CD14-positive monocyte (primary cell): ENCODE measurements at regions not wholly inside any gene's neighbourhood (a gene's known extent, or its start where the extent isn't known, plus 50 kb on each side); places are given as distances from the start of the nearest gene placed in this dataset.

Source experiments
- DNase-seq, 3 donors: peaks; one replicate each; pipeline ENCODE4 v3.0.0-alpha.2; 2011 to 2022
- H2AFZ ChIP-seq: 2 replicates; pipeline ENCODE4 v1.6.0; 2012; ENCODE audit warnings: mild to moderate bottlenecking, low read depth, low read length, inconsistent platforms; ENCODE audit not compliant: insufficient read depth, poor library complexity, severe bottlenecking
- H3K27ac ChIP-seq, 2 donors: 1 replicate in 1 of 2; 2 replicates in 1 of 2; pipeline ENCODE4 v1.5.1; 2012 to 2013; ENCODE audit warnings: low read length in 2 of 2, control low read depth in 1 of 2, inconsistent platforms in 1 of 2, low read depth in 1 of 2, mild to moderate bottlenecking in 1 of 2
- H3K27me3 ChIP-seq, 2 donors: one replicate each; pipeline versions ENCODE4 v1.6.0 to v1.6.1; 2011 to 2013; ENCODE audit warnings: low read length in 2 of 2; ENCODE audit not compliant: control insufficient read depth in 2 of 2, insufficient read depth in 2 of 2
- H3K36me3 ChIP-seq, 2 donors: replicated peaks in 1 of 2; 1 replicate in 1 of 2; 2 replicates in 1 of 2; pipeline versions ENCODE4 v1.5.1 to v1.6.1; 2012 to 2013; ENCODE audit warnings: low read length in 2 of 2, control low read depth in 1 of 2, inconsistent platforms in 1 of 2, mild to moderate bottlenecking in 1 of 2; ENCODE audit not compliant: insufficient read depth in 2 of 2, control insufficient read depth in 1 of 2
- H3K4me1 ChIP-seq, 2 donors: 1 replicate in 1 of 2; 2 replicates in 1 of 2; pipeline versions ENCODE4 v1.5.1 to v1.6.1; 2012 to 2013; ENCODE audit warnings: low read length in 2 of 2, control low read depth in 1 of 2, inconsistent platforms in 1 of 2, mild to moderate bottlenecking in 1 of 2, moderate library complexity in 1 of 2; ENCODE audit not compliant: insufficient read depth in 2 of 2, control insufficient read depth in 1 of 2
- H3K4me2 ChIP-seq: replicated peaks from 2 replicates; pipeline ENCODE3; 2012; ENCODE audit warnings: low read length, moderate library complexity, mild to moderate bottlenecking; ENCODE audit not compliant: poor library complexity, severe bottlenecking; ENCODE audit errors: extremely low read depth
- H3K4me3 ChIP-seq, 3 experiments: fragments of 200-600 bp in 1 of 3; sonication (generic) in 1 of 3; replicated peaks in 1 of 3; 1 replicate in 2 of 3; 2 replicates in 1 of 3; pipeline ENCODE4 v1.5.1; 2011 to 2013; ENCODE audit warnings: low read length in 3 of 3, mild to moderate bottlenecking in 3 of 3, control low read depth in 2 of 3, low read depth in 2 of 3, inconsistent platforms in 1 of 3, moderate library complexity in 1 of 3
- H3K79me2 ChIP-seq: 2 replicates; pipeline ENCODE4 v1.6.0; 2012; ENCODE audit warnings: mild to moderate bottlenecking, control low read depth, inconsistent platforms, low read length, moderate library complexity; ENCODE audit not compliant: insufficient read depth
- H3K9ac ChIP-seq: 2 replicates; pipeline ENCODE4 v1.6.0; 2017; ENCODE audit warnings: low read length, mild to moderate bottlenecking; ENCODE audit not compliant: insufficient read depth, poor library complexity, severe bottlenecking
- H3K9me3 ChIP-seq, 2 donors: replicated peaks in 1 of 2; 1 replicate in 1 of 2; 2 replicates in 1 of 2; pipeline versions ENCODE4 v1.5.1 to v1.6.1; 2012 to 2013; ENCODE audit warnings: low read length in 2 of 2, control low read depth in 1 of 2; ENCODE audit not compliant: control insufficient read depth in 1 of 2, insufficient read depth in 1 of 2
- H4K20me1 ChIP-seq: 2 replicates; pipeline ENCODE4 v1.6.0; 2012; ENCODE audit warnings: mild to moderate bottlenecking, low read length, control low read depth, moderate library complexity; ENCODE audit not compliant: insufficient read depth
- H3K27ac Mint-ChIP-seq, 7 donors: one replicate each; pipeline ENCODE4 v1.8.0; 2020; ENCODE audit warnings: mild to moderate bottlenecking in 7 of 7, mixed read lengths in 7 of 7, moderate library complexity in 6 of 7, inconsistent platforms in 2 of 7
- H3K27me3 Mint-ChIP-seq, 3 donors: one replicate each; pipeline ENCODE4 v1.8.0; 2021 to 2022; ENCODE audit warnings: low read depth in 3 of 3, mild to moderate bottlenecking in 3 of 3, mixed read lengths in 3 of 3, moderate library complexity in 3 of 3, inconsistent platforms in 1 of 3
- H3K36me3 Mint-ChIP-seq, 2 donors: one replicate each; pipeline ENCODE4 v1.8.0; 2020; ENCODE audit warnings: mixed read lengths in 2 of 2, inconsistent platforms in 1 of 2, mild to moderate bottlenecking in 1 of 2
- H3K4me1 Mint-ChIP-seq: one replicate; pipeline ENCODE4 v1.8.0; 2020; ENCODE audit warnings: mild to moderate bottlenecking, mixed read lengths
- H3K4me3 Mint-ChIP-seq, 2 donors: one replicate each; pipeline ENCODE4 v1.8.0; 2020; ENCODE audit warnings: mild to moderate bottlenecking in 2 of 2, mixed read lengths in 2 of 2, moderate library complexity in 1 of 2
- H3K9me3 Mint-ChIP-seq, 7 donors: one replicate each; pipeline ENCODE4 v1.8.0; 2020 to 2022; ENCODE audit warnings: mixed read lengths in 7 of 7, mild to moderate bottlenecking in 6 of 7, moderate library complexity in 6 of 7, inconsistent platforms in 2 of 7
- WGBS: methylation state at CpG from one replicate; pipeline ENCODE4 v1.1.5; 2013; ENCODE audit warnings: missing lambda C conversion rate; ENCODE audit not compliant: insufficient coverage; 5-methylcytosine and 5-hydroxymethylcytosine counted together
- intact Hi-C, 2 donors: fragments of 100-400 bp; cut with micrococcal nuclease; formaldehyde crosslinking; loops; one replicate each; pipeline versions ENCODE4 v1.15.0 to v1.15.1; 2023
- TF ChIP-seq, protein P1 (sequence below): fragments of 200-600 bp; IDR thresholded peaks from one replicate; pipeline ENCODE4 v1.8.0; 2022; ENCODE audit warnings: antibody characterized with exemption, mild to moderate bottlenecking

DNA sequence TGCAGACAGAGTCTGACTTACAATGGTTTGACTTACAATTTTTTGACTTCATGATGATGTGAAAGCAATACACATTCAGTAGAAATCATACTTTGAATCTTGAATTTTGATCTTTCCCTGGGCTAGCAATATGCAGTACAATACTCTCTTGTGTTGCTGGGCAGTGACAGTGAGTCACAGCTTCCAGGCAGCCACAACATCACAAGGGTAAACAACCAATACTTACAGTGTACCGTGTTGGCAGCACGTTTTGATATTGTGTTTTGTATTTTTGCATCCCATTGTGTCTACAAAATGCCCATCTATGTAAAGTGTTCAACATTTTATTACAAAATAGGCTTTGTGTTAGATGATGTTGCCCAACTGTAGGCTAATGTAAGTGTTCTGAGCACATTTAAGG lies 150.9 kb downstream of the NTMT2 start:
- intact Hi-C loops: no loop called here
- H3K27me3 Mint-ChIP-seq: no peaks in the 10 kb centered on the region
- H3K4me1 Mint-ChIP-seq: no peaks in the 10 kb centered on the region
- Histone ChIP-seq H3K9ac (no peak overlapping the region), H3K36me3 (no peaks in the 10 kb centered on the region), H3K4me2 (no peak overlapping the region), H3K79me2 (no peaks in the 10 kb centered on the region), H2AFZ (no peak overlapping the region), H3K27ac (no peak overlapping the region), H3K4me3 (no peak overlapping the region), H3K9me3 (no peaks in the 10 kb centered on the region), H3K27me3 (no peaks in the 10 kb centered on the region), H4K20me1 (no peaks in the 10 kb centered on the region), H3K4me1 (no peaks in the 10 kb centered on the region)
- H3K36me3 Mint-ChIP-seq: no peaks in the 10 kb centered on the region
- no peak for DNase-seq
- H3K9me3 Mint-ChIP-seq: peaks cover 0 to 2% (median 0%) of the 10 kb centered on the region in 7 donors
- H3K27ac Mint-ChIP-seq: no peak overlapping the region
- no peak overlapping the region for H3K4me3 Mint-ChIP-seq
- no CpG with 5 or more reads among the region's 2 CpGs for WGBS
- TF ChIP-seq, protein P1, sequence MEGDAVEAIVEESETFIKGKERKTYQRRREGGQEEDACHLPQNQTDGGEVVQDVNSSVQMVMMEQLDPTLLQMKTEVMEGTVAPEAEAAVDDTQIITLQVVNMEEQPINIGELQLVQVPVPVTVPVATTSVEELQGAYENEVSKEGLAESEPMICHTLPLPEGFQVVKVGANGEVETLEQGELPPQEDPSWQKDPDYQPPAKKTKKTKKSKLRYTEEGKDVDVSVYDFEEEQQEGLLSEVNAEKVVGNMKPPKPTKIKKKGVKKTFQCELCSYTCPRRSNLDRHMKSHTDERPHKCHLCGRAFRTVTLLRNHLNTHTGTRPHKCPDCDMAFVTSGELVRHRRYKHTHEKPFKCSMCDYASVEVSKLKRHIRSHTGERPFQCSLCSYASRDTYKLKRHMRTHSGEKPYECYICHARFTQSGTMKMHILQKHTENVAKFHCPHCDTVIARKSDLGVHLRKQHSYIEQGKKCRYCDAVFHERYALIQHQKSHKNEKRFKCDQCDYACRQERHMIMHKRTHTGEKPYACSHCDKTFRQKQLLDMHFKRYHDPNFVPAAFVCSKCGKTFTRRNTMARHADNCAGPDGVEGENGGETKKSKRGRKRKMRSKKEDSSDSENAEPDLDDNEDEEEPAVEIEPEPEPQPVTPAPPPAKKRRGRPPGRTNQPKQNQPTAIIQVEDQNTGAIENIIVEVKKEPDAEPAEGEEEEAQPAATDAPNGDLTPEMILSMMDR: no peak

DNA sequence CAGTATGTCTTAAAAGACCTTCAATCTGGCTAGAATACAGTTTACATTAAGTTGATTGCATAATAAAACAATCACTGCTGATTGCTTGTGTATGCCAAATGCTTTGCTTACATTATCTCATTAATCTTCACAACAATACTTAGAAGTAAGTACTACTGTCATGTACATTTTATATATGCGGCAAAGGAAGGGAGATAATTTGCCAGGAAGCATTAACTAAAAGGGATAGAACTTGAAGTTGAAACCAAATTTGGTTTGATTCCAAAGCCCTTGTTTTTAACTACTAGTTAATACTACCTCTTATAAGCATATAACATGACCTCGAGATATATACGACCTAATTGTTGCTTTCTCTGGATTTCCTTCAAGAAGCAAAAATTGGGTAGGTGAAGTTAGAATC lies 155.8 kb downstream of the NTMT2 start:
- no peak overlapping the region for H3K4me3 Mint-ChIP-seq
- no peaks in the 10 kb centered on the region for H3K36me3 Mint-ChIP-seq
- Histone ChIP-seq H4K20me1 (no peaks in the 10 kb centered on the region), H3K27me3 (no peaks in the 10 kb centered on the region), H3K4me2 (no peak overlapping the region), H3K27ac (no peak overlapping the region), H3K36me3 (no peaks in the 10 kb centered on the region), H3K4me3 (no peak overlapping the region), H3K9me3 (peaks cover 0 to 6% of the 10 kb centered on the region in 2 donors), H3K4me1 (no peaks in the 10 kb centered on the region), H2AFZ (no peak overlapping the region), H3K9ac (no peak overlapping the region), H3K79me2 (no peaks in the 10 kb centered on the region)
- WGBS: no CpG with 5 or more reads among the region's 3 CpGs
- TF ChIP-seq, protein P1: no peak
- H3K4me1 Mint-ChIP-seq: no peaks in the 10 kb centered on the region
- intact Hi-C loops: no loop called here
- H3K27me3 Mint-ChIP-seq: no peaks in the 10 kb centered on the region
- H3K27ac Mint-ChIP-seq: no peak overlapping the region
- peaks cover 0 to 5% (median 3%) of the 10 kb centered on the region in 7 donors for H3K9me3 Mint-ChIP-seq
- no peak for DNase-seq
